Activated naive CD8-positive, alpha-beta T cell treated with anti-CD3 and anti-CD28 coated beads, Interleukin-2, amount 10 ng/mL, durations not matched to agents 7 days and 5 days (primary cell): ENCODE measurements at regions not wholly inside any gene's neighbourhood (a gene's known extent, or its start where the extent isn't known, plus 50 kb on each side); places are given as distances from the start of the nearest gene placed in this dataset.

Experiments used
- ATAC-seq: fragments of 150-1000 bp; cut with Tn5 transposase; one replicate; pipeline ENCODE4 v1.10.0; 2021; ENCODE audit warnings: low read depth, moderate library complexity
- POLR2A ChIA-PET: fragments of 350-600 bp; sonication (Branson Sonifier 250); formaldehyde crosslinking; loops from one replicate; lab custom pipeline; 2021; ENCODE audit warnings: antibody characterized with exemption; lab: Charles Lee
- DNase-seq: peaks from one replicate; pipeline ENCODE4 v3.0.0; 2021
- H3K27ac Mint-ChIP-seq: one replicate; pipeline ENCODE4 v1.8.0; 2022; ENCODE audit warnings: mild to moderate bottlenecking, mixed read lengths
- H3K27me3 Mint-ChIP-seq: one replicate; pipeline ENCODE4 v1.8.0; 2022; ENCODE audit warnings: mild to moderate bottlenecking, moderate library complexity, mixed read lengths
- H3K36me3 Mint-ChIP-seq: one replicate; pipeline ENCODE4 v1.8.0; 2021; ENCODE audit warnings: mild to moderate bottlenecking, mixed read lengths
- H3K4me1 Mint-ChIP-seq: one replicate; pipeline ENCODE4 v1.8.0; 2021; ENCODE audit warnings: mixed read lengths
- H3K4me3 Mint-ChIP-seq: one replicate; pipeline ENCODE4 v1.8.0; 2022; ENCODE audit warnings: mild to moderate bottlenecking, moderate library complexity, mixed read lengths
- H3K9me3 Mint-ChIP-seq: one replicate; pipeline ENCODE4 v1.8.0; 2021; ENCODE audit warnings: mixed read lengths

- Mint-ChIP-seq H3K4me3 (no peak overlapping the region), H3K27me3 (peaks cover 8% of the 10 kb centered on the region), H3K9me3 (no peaks in the 10 kb centered on the region), H3K4me1 (peaks cover 7% of the 10 kb centered on the region), H3K36me3 (no peaks in the 10 kb centered on the region), H3K27ac (no peak overlapping the region)
- DNase-seq (no peak), ATAC-seq (no peak)
- POLR2A ChIA-PET, result no interaction called here
Observed at GRCh38 chr14:97846156-97846555, 1049.0 kb downstream of the VRK1 start.

- H3K36me3 Mint-ChIP-seq, result no peaks in the 10 kb centered on the region
- H3K27ac Mint-ChIP-seq, result no peak overlapping the region
- no peaks in the 10 kb centered on the region for H3K9me3 Mint-ChIP-seq
- no peak overlapping the region for H3K4me3 Mint-ChIP-seq
- no peak for ATAC-seq
- no peaks in the 10 kb centered on the region for H3K4me1 Mint-ChIP-seq
- no peak for DNase-seq
- POLR2A ChIA-PET, result no interaction called here
- H3K27me3 Mint-ChIP-seq, result peaks cover 2% of the 10 kb centered on the region
Observed at GRCh38 chr14:97848317-97848980, 1051.3 kb downstream of the VRK1 start.

- no peak overlapping the region for H3K27ac Mint-ChIP-seq
Observed at GRCh38 chr14:97850466-97850865, 1053.3 kb downstream of the VRK1 start.

GRCh38 chr14:97850886-97851285 lies 1053.7 kb downstream of the VRK1 start:
- Mint-ChIP-seq H3K36me3 (no peaks in the 10 kb centered on the region), H3K4me1 (no peaks in the 10 kb centered on the region), H3K27ac (no peak overlapping the region), H3K9me3 (no peaks in the 10 kb centered on the region), H3K4me3 (no peak overlapping the region), H3K27me3 (peaks cover 2% of the 10 kb centered on the region)
- POLR2A ChIA-PET, result no interaction called here
- DNase-seq, result no peak
- no peak for ATAC-seq

More at GRCh38 chr14:97850466-97850865, 1053.3 kb downstream of the VRK1 start:
- Mint-ChIP-seq H3K36me3 (no peaks in the 10 kb centered on the region), H3K4me3 (no peak overlapping the region), H3K27me3 (peaks cover 2% of the 10 kb centered on the region), H3K9me3 (no peaks in the 10 kb centered on the region), H3K4me1 (no peaks in the 10 kb centered on the region)
- POLR2A ChIA-PET, result no interaction called here
- ATAC-seq (no peak), DNase-seq (no peak)

- POLR2A ChIA-PET, result no interaction called here
Observed at GRCh38 chr14:97851428-97851995, 1054.3 kb downstream of the VRK1 start.

GRCh38 chr14:97854918-97855317 lies 1057.7 kb downstream of the VRK1 start:
- Mint-ChIP-seq H3K27ac (no peak overlapping the region), H3K9me3 (no peaks in the 10 kb centered on the region), H3K4me1 (no peaks in the 10 kb centered on the region), H3K4me3 (no peak overlapping the region), H3K36me3 (no peaks in the 10 kb centered on the region), H3K27me3 (peaks cover 4% of the 10 kb centered on the region)
- POLR2A ChIA-PET, result no interaction called here
- DNase-seq (no peak), ATAC-seq (no peak)

More at GRCh38 chr14:97851428-97851995, 1054.3 kb downstream of the VRK1 start:
- H3K4me1 Mint-ChIP-seq, result no peaks in the 10 kb centered on the region
- DNase-seq, result no peak
- no peak overlapping the region for H3K4me3 Mint-ChIP-seq
- no peaks in the 10 kb centered on the region for H3K36me3 Mint-ChIP-seq
- H3K9me3 Mint-ChIP-seq, result no peaks in the 10 kb centered on the region
- peaks cover 2% of the 10 kb centered on the region for H3K27me3 Mint-ChIP-seq
- no peak overlapping the region for H3K27ac Mint-ChIP-seq
- ATAC-seq, result no peak

- Mint-ChIP-seq H3K36me3 (no peaks in the 10 kb centered on the region), H3K4me3 (no peak overlapping the region), H3K27ac (no peak overlapping the region), H3K4me1 (peaks cover 1% of the 10 kb centered on the region), H3K9me3 (peaks cover 10% of the 10 kb centered on the region), H3K27me3 (no peaks in the 10 kb centered on the region)
- POLR2A ChIA-PET, result no interaction called here
- DNase-seq, result no peak
- ATAC-seq, result no peak
Observed at GRCh38 chr14:97866195-97866594, 1069.0 kb downstream of the VRK1 start.

- ATAC-seq, result no peak
- Mint-ChIP-seq H3K36me3 (no peaks in the 10 kb centered on the region), H3K4me1 (peaks cover 1% of the 10 kb centered on the region), H3K4me3 (no peak overlapping the region), H3K9me3 (peaks cover 8% of the 10 kb centered on the region), H3K27ac (no peak overlapping the region), H3K27me3 (no peaks in the 10 kb centered on the region)
- POLR2A ChIA-PET, result no interaction called here
- no peak for DNase-seq
Observed at GRCh38 chr14:97866664-97867063, 1069.5 kb downstream of the VRK1 start.

- POLR2A ChIA-PET, result no interaction called here
- Mint-ChIP-seq H3K27ac (no peak overlapping the region), H3K4me1 (peaks cover 10% of the 10 kb centered on the region), H3K36me3 (no peaks in the 10 kb centered on the region), H3K4me3 (no peak overlapping the region), H3K9me3 (peaks cover 7% of the 10 kb centered on the region), H3K27me3 (no peaks in the 10 kb centered on the region)
- no peak for DNase-seq
- no peak for ATAC-seq
Observed at GRCh38 chr14:97873291-97873690, 1076.1 kb downstream of the VRK1 start.

- POLR2A ChIA-PET, result no interaction called here
- DNase-seq, result no peak
- Mint-ChIP-seq H3K36me3 (peaks cover 4% of the 10 kb centered on the region), H3K4me1 (peaks cover 14% of the 10 kb centered on the region), H3K27ac (no peak overlapping the region), H3K27me3 (no peaks in the 10 kb centered on the region), H3K9me3 (peaks cover 4% of the 10 kb centered on the region), H3K4me3 (no peak overlapping the region)
- ATAC-seq, result no peak
Observed at GRCh38 chr14:97874394-97874793, 1077.2 kb downstream of the VRK1 start.

- H3K36me3 Mint-ChIP-seq, result peaks cover 4% of the 10 kb centered on the region
- H3K4me3 Mint-ChIP-seq, result no peak overlapping the region
- H3K9me3 Mint-ChIP-seq, result peaks cover 7% of the 10 kb centered on the region
- no peak for DNase-seq
- H3K27me3 Mint-ChIP-seq, result no peaks in the 10 kb centered on the region
- no peak for ATAC-seq
- peaks cover 14% of the 10 kb centered on the region for H3K4me1 Mint-ChIP-seq
- H3K27ac Mint-ChIP-seq, result peak overlapping the region; percentile 76
- POLR2A ChIA-PET, result no interaction called here
Observed at GRCh38 chr14:97878206-97878605, 1081.0 kb downstream of the VRK1 start.

- DNase-seq, result no peak
- peak; percentile 78 for ATAC-seq
- peaks cover 7% of the 10 kb centered on the region for H3K9me3 Mint-ChIP-seq
- peaks cover 14% of the 10 kb centered on the region for H3K4me1 Mint-ChIP-seq
- POLR2A ChIA-PET, result no interaction called here
- peak overlapping the region; percentile 76 for H3K27ac Mint-ChIP-seq
- no peak overlapping the region for H3K4me3 Mint-ChIP-seq
- peaks cover 4% of the 10 kb centered on the region for H3K36me3 Mint-ChIP-seq
- H3K27me3 Mint-ChIP-seq, result no peaks in the 10 kb centered on the region
Observed at GRCh38 chr14:97878727-97879126, 1081.5 kb downstream of the VRK1 start.

GRCh38 chr14:97887690-97888089 lies 1090.5 kb downstream of the VRK1 start:
- ATAC-seq (no peak), DNase-seq (no peak)
- H3K27ac Mint-ChIP-seq, result no peak overlapping the region
- H3K4me3 Mint-ChIP-seq, result no peak overlapping the region
- H3K27me3 Mint-ChIP-seq, result no peaks in the 10 kb centered on the region
- H3K36me3 Mint-ChIP-seq, result peaks cover 3% of the 10 kb centered on the region
- POLR2A ChIA-PET, result no interaction called here
- peaks cover 8% of the 10 kb centered on the region for H3K9me3 Mint-ChIP-seq
- H3K4me1 Mint-ChIP-seq, result no peaks in the 10 kb centered on the region

- Mint-ChIP-seq H3K4me1 (no peaks in the 10 kb centered on the region), H3K27me3 (no peaks in the 10 kb centered on the region), H3K4me3 (no peak overlapping the region), H3K36me3 (peaks cover 3% of the 10 kb centered on the region), H3K9me3 (peaks cover 8% of the 10 kb centered on the region), H3K27ac (no peak overlapping the region)
- POLR2A ChIA-PET, result no interaction called here
- ATAC-seq (no peak), DNase-seq (no peak)
Observed at GRCh38 chr14:97888331-97888730, 1091.1 kb downstream of the VRK1 start.
